ENCODE measurements at regions not wholly inside any gene's neighbourhood (a gene's known extent, or its start where the extent isn't known, plus 50 kb on each side); places are given as distances from the start of the nearest gene placed in this dataset.

DNA sequence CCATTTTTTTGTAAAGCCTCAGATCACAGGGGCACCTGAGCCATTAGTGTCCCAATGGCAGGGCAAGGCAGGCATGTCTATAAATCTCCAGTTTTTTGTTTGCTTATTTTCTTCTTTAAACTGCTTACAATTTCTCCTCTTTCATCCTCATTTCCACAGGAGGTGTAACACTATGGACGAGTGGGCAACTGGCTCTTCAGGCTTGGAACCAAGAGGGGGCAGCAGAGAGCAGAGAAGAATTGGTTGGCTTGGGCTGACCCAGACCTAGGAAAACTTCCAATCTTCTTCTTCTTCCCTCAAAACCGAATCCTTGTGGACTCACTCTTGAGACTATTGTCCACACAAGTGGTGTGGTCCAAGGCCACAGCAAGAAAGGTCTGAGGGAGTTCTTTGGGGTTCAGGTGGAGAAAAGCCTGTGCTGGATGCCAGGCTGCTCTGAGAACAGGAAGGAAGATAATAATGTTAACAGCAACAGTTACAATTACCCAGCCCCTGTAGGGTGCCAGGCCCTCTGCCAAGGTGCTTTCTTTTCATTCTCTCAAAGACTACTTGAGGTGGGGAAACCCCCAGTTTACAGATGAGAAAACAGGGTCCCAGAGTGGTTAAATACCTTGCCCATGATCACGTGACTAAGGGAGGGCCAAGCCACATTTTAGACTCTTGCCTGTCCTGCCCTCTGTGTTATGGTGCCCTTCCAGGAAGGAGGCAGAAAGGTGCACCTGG is 70.7 kb upstream of the E2F8 start:
- no peak for TF ChIP-seq POLR2A (IDR thresholded peaks at IDR 0.05; ENCODE audit: low read depth, low read length)
- TF ChIP-seq, protein P1, sequence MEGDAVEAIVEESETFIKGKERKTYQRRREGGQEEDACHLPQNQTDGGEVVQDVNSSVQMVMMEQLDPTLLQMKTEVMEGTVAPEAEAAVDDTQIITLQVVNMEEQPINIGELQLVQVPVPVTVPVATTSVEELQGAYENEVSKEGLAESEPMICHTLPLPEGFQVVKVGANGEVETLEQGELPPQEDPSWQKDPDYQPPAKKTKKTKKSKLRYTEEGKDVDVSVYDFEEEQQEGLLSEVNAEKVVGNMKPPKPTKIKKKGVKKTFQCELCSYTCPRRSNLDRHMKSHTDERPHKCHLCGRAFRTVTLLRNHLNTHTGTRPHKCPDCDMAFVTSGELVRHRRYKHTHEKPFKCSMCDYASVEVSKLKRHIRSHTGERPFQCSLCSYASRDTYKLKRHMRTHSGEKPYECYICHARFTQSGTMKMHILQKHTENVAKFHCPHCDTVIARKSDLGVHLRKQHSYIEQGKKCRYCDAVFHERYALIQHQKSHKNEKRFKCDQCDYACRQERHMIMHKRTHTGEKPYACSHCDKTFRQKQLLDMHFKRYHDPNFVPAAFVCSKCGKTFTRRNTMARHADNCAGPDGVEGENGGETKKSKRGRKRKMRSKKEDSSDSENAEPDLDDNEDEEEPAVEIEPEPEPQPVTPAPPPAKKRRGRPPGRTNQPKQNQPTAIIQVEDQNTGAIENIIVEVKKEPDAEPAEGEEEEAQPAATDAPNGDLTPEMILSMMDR (conservative IDR thresholded peaks at IDR 0.05; ENCODE audit: low read depth, low read length), result peak; percentile 88
- TF ChIP-seq RAD21 (IDR thresholded peaks at IDR 0.05; ENCODE audit: low read length), result peak; percentile 83
- no peak for TF ChIP-seq FOS (IDR thresholded peaks at IDR 0.05; ENCODE audit: low read depth, low read length)
- TF ChIP-seq RFX5 (IDR thresholded peaks at IDR 0.05; ENCODE audit: low read depth, low read length), result no peak
- TF ChIP-seq MXI1 (IDR thresholded peaks at IDR 0.05; ENCODE audit: borderline replicate concordance, low read depth, low read length), result no peak
- TF ChIP-seq, protein P2, sequence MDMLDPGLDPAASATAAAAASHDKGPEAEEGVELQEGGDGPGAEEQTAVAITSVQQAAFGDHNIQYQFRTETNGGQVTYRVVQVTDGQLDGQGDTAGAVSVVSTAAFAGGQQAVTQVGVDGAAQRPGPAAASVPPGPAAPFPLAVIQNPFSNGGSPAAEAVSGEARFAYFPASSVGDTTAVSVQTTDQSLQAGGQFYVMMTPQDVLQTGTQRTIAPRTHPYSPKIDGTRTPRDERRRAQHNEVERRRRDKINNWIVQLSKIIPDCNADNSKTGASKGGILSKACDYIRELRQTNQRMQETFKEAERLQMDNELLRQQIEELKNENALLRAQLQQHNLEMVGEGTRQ (IDR thresholded peaks at IDR 0.05; ENCODE audit: low read depth, low read length), result no peak
